ENCODE measurements at regions not wholly inside any gene's neighbourhood (a gene's known extent, or its start where the extent isn't known, plus 50 kb on each side); places are given as distances from the start of the nearest gene placed in this dataset.

DNA sequence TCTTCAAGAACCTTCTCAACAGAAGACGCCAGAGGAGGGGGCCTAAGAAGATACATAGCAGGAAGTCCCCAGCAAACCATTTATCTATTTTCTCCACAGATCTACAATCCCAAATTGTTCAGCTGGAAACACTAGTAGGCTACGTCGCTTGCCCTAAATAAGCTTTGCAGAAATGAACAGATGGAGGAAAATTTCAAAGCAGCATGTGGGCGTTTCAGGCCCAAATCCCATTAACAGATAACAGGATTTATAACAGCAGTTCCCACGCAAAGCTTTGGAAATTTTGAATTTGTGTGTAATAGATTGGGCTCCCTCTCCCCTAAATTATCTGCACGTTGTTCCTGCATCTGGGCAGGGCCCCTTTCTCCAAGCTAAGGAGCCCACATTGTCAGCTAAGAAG lies 60.6 kb upstream of the FRMD4A start:
- Histone ChIP-seq H3K36me3 (no peaks in the 10 kb centered on the region), H3K9me3 (peaks cover 0 to 6% (median 0%) of the 10 kb centered on the region in 12 donors), H3K27ac (no peak overlapping the region), H3K27me3 (no peaks in the 10 kb centered on the region), H3K4me1 (peaks cover 0 to 1% (median 0%) of the 10 kb centered on the region in 12 donors), H3K4me3 (no peak overlapping the region)
- TF ChIP-seq, protein P1, sequence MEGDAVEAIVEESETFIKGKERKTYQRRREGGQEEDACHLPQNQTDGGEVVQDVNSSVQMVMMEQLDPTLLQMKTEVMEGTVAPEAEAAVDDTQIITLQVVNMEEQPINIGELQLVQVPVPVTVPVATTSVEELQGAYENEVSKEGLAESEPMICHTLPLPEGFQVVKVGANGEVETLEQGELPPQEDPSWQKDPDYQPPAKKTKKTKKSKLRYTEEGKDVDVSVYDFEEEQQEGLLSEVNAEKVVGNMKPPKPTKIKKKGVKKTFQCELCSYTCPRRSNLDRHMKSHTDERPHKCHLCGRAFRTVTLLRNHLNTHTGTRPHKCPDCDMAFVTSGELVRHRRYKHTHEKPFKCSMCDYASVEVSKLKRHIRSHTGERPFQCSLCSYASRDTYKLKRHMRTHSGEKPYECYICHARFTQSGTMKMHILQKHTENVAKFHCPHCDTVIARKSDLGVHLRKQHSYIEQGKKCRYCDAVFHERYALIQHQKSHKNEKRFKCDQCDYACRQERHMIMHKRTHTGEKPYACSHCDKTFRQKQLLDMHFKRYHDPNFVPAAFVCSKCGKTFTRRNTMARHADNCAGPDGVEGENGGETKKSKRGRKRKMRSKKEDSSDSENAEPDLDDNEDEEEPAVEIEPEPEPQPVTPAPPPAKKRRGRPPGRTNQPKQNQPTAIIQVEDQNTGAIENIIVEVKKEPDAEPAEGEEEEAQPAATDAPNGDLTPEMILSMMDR (IDR thresholded peaks at IDR 0.05): no peak
- TF ChIP-seq POLR2A (IDR thresholded peaks at IDR 0.05): no peak
- intact Hi-C loops (cut with DNase I): no loop called here
- WGBS, 4 donors: 71 to 80% (median 77%) methylated on average over 6 of the region's 6 CpGs
- no peak for DNase-seq
- ATAC-seq: peak in 1 of 4 donors; percentile 33

DNA sequence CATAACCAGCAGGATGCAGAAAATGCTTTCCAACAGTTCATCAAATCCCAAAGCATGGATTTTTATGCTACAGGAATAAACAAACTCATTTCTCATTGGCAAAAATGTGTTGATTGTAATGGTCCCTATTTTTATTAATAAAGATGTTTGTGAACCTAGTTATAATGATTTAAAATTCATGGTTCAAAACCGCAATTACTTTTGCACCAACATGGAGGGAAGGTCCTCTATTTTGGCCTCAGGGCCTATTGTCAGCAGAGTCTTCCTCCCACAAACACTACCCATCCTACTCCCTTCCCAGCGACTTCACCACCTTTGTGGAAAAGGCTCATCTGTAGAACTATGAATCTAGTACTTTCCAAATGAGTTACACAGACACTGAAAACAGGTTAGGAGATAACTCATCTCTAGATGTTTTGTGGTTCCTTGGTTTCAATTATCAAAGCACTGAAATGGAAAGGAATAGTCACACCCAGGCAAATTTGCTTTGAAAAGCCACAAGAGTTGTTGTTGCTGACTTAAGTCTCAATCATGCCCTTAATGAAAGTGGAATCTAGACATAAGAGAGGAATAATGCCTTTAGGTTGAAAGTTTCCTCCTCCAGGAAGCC lies 59.4 kb upstream of the FRMD4A start:
- Histone ChIP-seq H3K4me1 (no peaks in the 10 kb centered on the region), H3K36me3 (no peaks in the 10 kb centered on the region), H3K27me3 (no peaks in the 10 kb centered on the region), H3K4me3 (no peak overlapping the region), H3K27ac (no peak overlapping the region), H3K9me3 (peaks cover 0 to 6% (median 0%) of the 10 kb centered on the region in 12 donors)
- no peak for DNase-seq
- TF ChIP-seq, protein P1 (IDR thresholded peaks at IDR 0.05): no peak
- no peak for TF ChIP-seq POLR2A (IDR thresholded peaks at IDR 0.05)
- 89 to 94% (median 91%) methylated on average over 2 of the region's 2 CpGs for WGBS, 4 donors
- ATAC-seq: no peak
- intact Hi-C loops (cut with DNase I): loop anchor here in 2 of 10 donors (10.0 kb wide), 1 partner anchor 85 kb away; no protein-coding TSS in a partner anchor

DNA sequence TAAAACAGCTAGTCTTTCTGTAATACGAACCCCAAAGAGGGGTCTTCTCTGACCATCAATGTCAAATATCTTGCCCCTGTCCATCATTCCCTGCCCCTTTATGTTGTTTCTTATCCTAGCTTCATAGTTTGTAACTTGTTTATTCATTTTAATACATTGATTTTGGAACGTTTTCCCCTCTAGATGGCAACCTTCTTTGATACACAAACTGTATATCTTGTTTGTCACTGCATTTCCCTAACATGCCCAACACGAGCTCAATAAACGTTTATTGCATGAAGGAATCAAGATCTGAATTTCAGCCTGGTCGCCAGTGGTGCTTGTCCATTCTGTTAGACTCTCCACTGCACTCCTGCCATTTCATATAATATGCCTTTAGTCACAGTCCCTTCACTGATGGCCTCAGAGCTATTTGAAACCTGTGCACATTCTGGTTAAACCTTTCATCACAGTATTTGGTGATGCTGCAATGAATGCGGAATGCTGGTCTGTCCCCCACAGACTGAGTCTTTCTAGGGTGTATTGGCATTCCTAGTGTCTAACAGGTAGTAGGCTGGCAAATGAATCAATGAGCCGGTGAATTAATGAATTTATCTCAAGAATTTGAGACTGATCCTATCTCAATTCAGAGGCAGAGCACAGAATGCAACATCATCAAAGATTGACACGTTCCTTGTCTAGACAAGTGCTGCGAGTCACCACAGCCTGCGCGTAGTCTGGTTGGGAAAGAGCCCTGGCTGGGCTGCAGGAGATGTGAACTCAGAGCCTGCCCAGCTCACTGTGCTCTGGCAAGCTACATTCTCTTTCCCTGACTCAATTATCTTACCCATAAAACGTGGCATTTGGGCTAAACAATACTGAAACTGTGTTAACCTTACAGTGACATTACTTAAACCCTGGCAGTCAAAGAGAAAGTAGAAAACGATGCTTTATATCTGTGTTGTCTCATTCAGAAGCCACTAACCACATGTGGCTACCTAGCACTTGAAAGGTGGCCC lies 55.2 kb upstream of the FRMD4A start:
- H3K27ac ChIP-seq: no peak overlapping the region
- intact Hi-C loops (cut with DNase I): loop anchor here in 2 of 10 donors (10.0 kb wide), 1 partner anchor 89 kb away; no protein-coding TSS in a partner anchor
- H3K4me3 ChIP-seq: no peak overlapping the region
- TF ChIP-seq, protein P1 (IDR thresholded peaks at IDR 0.05): peak in 2 of 12 donors; percentile 6 to 16
- TF ChIP-seq POLR2A (IDR thresholded peaks at IDR 0.05): no peak
- peaks cover 0 to 7% (median 0%) of the 10 kb centered on the region in 9 donors for H3K27me3 ChIP-seq
- no peaks in the 10 kb centered on the region for H3K9me3 ChIP-seq
- H3K36me3 ChIP-seq: no peaks in the 10 kb centered on the region
- WGBS, 4 donors: 69 to 83% (median 71%) methylated on average over 13 of the region's 13 CpGs
- H3K4me1 ChIP-seq: no peaks in the 10 kb centered on the region
- DNase-seq (no peak), ATAC-seq (peak in 1 of 4 donors; percentile 29)

DNA sequence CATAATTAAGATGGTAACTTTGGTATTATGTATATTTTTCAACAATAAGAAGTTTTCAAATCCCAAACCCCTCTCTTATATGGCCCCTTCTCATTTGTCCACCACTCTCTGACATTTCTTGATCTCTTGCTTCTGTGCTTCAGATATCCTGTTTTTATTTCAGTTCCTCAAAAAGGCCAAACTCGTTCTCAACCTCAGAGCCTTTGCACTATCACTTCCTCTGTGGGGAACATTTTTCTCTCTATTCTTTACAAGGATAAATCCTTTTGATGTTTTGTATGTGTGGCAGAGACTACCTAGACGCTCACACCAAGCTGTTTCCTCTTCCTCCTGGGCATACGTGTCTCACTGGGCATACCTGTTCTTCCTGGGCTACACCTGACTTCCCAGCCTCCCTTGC lies 54.2 kb upstream of the FRMD4A start:
- H3K9me3 ChIP-seq: no peaks in the 10 kb centered on the region
- no peak for DNase-seq
- no peak for TF ChIP-seq POLR2A (IDR thresholded peaks at IDR 0.05)
- TF ChIP-seq, protein P1 (IDR thresholded peaks at IDR 0.05): no peak
- no peak overlapping the region for H3K4me3 ChIP-seq
- whole genome bisulfite sequencing, 4 donors: 47 to 69% (median 54%) methylated on average over 3 of the region's 3 CpGs
- H3K4me1 ChIP-seq: no peaks in the 10 kb centered on the region
- H3K27me3 ChIP-seq: peaks cover 0 to 7% (median 0%) of the 10 kb centered on the region in 9 donors
- no peaks in the 10 kb centered on the region for H3K36me3 ChIP-seq
- no peak overlapping the region for H3K27ac ChIP-seq
- intact Hi-C loops (cut with DNase I): loop anchor here in 2 of 10 donors (10.0 kb wide), 1 partner anchor 90 kb away; no protein-coding TSS in a partner anchor
- no peak for ATAC-seq

Data from heart left ventricle (tissue), 16 donors.